Mesodermal cell (in vitro differentiated cells): ENCODE measurements at regions not wholly inside any gene's neighbourhood (a gene's known extent, or its start where the extent isn't known, plus 50 kb on each side); places are given as distances from the start of the nearest gene placed in this dataset.

ENCODE experiments used
- H3K27ac ChIP-seq: 2 replicates; pipeline ENCODE4 v1.7.0; 2013; ENCODE audit warnings: mild to moderate bottlenecking, low read depth, low read length, moderate library complexity; ENCODE audit not compliant: severe bottlenecking
- H3K36me3 ChIP-seq: 2 replicates; pipeline ENCODE4 v1.7.1; 2013; ENCODE audit warnings: mild to moderate bottlenecking, low read length, moderate library complexity; ENCODE audit not compliant: control insufficient read depth, insufficient read depth
- H3K4me1 ChIP-seq: one replicate; pipeline ENCODE4 v1.7.1; 2013; ENCODE audit warnings: mild to moderate bottlenecking, low read length; ENCODE audit not compliant: insufficient read depth, control insufficient read depth, poor library complexity, severe bottlenecking
- H3K4me3 ChIP-seq: 2 replicates; pipeline ENCODE4 v1.7.0; 2013; ENCODE audit warnings: low read length, control low read depth, mild to moderate bottlenecking; ENCODE audit not compliant: insufficient read depth, poor library complexity, severe bottlenecking; ENCODE audit errors: extremely low read depth
- H3K9me3 ChIP-seq: 2 replicates; pipeline ENCODE4 v1.7.1; 2013; ENCODE audit warnings: mild to moderate bottlenecking, low read length, moderate library complexity; ENCODE audit not compliant: control insufficient read depth
- WGBS, 2 experiments: methylation state at CpG; one replicate each; pipeline ENCODE4 v1.1.5; 2013; ENCODE audit warnings: missing lambda C conversion rate in 2 of 2; ENCODE audit not compliant: insufficient coverage in 2 of 2; 5-methylcytosine and 5-hydroxymethylcytosine counted together

DNA sequence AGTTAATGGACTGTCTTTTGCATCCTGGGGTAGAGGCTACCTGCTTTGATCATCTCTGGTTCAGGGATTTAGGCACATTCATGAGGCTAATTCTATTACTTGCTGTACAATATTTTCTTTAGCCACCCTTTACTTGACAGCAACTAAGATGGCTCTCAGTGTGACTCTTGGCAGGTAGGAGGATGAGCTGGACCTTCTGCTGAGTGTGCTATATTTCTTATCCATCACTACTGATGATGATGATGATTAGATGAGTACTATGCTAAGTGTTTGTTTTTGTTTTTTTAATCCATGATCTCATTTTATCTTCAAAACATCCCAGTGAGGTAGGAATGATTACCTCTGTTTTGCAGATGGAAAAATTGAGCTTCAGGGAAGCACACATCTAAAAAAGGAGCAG lies 152.8 kb upstream of the WSCD2 start:
- H3K36me3 ChIP-seq = no peaks in the 10 kb centered on the region
- H3K4me3 ChIP-seq = no peak overlapping the region
- no peaks in the 10 kb centered on the region for H3K4me1 ChIP-seq
- no peaks in the 10 kb centered on the region for H3K9me3 ChIP-seq
- H3K27ac ChIP-seq = no peak overlapping the region

- H3K36me3 ChIP-seq = no peaks in the 10 kb centered on the region
- 78 to 83% methylated on average over 3 to 5 of the region's 5 CpGs for WGBS, 2 experiments
- H3K9me3 ChIP-seq = no peaks in the 10 kb centered on the region
- H3K4me3 ChIP-seq = no peak overlapping the region
- no peak overlapping the region for H3K27ac ChIP-seq
- H3K4me1 ChIP-seq = no peaks in the 10 kb centered on the region
Observed at GRCh38 chr12:107978201-107978600, 150.9 kb upstream of the WSCD2 start.

GRCh38 chr12:107978641-107979040 lies 150.4 kb upstream of the WSCD2 start:
- Histone ChIP-seq H3K4me3 (no peak overlapping the region), H3K36me3 (no peaks in the 10 kb centered on the region), H3K4me1 (no peaks in the 10 kb centered on the region), H3K9me3 (no peaks in the 10 kb centered on the region), H3K27ac (no peak overlapping the region)
- 79 to 81% methylated on average over 3 to 4 of the region's 4 CpGs for WGBS, 2 experiments

DNA sequence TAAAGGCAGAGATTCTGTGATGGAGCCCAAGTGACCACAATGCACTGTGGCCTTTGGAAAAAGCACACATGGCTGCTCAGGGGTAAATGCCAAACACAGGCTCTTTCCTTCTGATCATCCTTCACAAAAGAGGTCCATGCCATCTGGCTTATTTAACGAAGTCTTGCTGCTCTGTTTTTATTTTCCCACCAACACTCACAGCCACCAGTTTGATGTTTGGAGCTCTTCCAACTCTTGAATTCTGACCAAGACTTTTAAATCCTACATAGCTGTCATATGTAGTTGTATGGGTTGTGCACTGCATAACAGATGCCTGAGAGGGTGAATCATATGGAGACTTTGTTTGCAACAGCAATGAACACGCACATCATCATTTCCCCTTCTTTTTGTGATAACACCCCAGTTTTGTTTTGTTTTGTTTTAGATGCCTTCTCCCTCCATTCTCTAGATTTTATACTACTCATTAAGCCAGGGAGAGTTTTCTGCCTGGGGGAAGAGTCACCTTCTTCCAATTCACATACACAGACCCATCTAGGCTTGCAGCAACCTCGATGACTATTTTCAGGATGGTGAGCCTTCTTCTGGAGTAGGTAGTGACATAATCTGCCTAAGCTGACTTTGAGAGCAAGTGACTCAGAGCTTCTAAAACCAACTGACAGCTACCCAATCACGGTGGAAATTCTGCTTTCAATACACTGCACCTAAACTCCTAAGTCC lies 145.2 kb upstream of the WSCD2 start:
- no peaks in the 10 kb centered on the region for H3K4me1 ChIP-seq
- WGBS, 2 experiments = 55 to 64% methylated on average over 1 to 2 of the region's 4 CpGs
- no peak overlapping the region for H3K4me3 ChIP-seq
- no peaks in the 10 kb centered on the region for H3K36me3 ChIP-seq
- H3K9me3 ChIP-seq = no peaks in the 10 kb centered on the region
- no peak overlapping the region for H3K27ac ChIP-seq

DNA sequence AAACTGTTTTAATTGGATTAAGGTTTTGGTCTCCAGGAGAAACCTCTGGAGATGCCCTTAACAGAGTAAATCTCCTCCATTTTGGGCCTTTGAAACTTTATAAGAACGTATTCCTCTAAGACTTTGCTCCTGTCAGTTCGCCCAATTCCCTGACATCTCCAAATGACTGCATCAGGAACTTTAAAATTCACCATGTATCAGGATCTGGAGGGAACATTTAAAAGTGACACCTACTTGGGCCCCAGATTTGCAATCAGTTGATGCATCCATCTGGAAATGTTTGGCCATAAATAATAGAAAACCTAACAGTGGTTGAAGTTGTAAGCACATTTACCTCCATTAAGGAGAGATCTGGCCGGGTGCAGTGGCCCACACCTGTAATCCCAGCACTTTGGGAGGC lies 144.1 kb upstream of the WSCD2 start:
- H3K36me3 ChIP-seq = no peaks in the 10 kb centered on the region
- no peaks in the 10 kb centered on the region for H3K4me1 ChIP-seq
- no peaks in the 10 kb centered on the region for H3K9me3 ChIP-seq
- H3K27ac ChIP-seq = no peak overlapping the region
- WGBS, 2 experiments = 83 to 88% methylated on average over 1 to 2 of the region's 3 CpGs
- H3K4me3 ChIP-seq = no peak overlapping the region

GRCh38 chr12:107986183-107986582 lies 142.9 kb upstream of the WSCD2 start:
- Histone ChIP-seq H3K27ac (no peak overlapping the region), H3K9me3 (no peaks in the 10 kb centered on the region), H3K36me3 (no peaks in the 10 kb centered on the region), H3K4me3 (no peak overlapping the region), H3K4me1 (no peaks in the 10 kb centered on the region)
- no CpG with 5 or more reads among the region's 1 CpG for WGBS, 2 experiments

- 5 to 11% methylated on average over 2 of the region's 2 CpGs for WGBS, 2 experiments
- Histone ChIP-seq H3K4me1 (no peaks in the 10 kb centered on the region), H3K27ac (no peak overlapping the region), H3K9me3 (no peaks in the 10 kb centered on the region), H3K4me3 (no peak overlapping the region), H3K36me3 (no peaks in the 10 kb centered on the region)
Observed at GRCh38 chr12:107990325-107990724, 138.8 kb upstream of the WSCD2 start.

DNA sequence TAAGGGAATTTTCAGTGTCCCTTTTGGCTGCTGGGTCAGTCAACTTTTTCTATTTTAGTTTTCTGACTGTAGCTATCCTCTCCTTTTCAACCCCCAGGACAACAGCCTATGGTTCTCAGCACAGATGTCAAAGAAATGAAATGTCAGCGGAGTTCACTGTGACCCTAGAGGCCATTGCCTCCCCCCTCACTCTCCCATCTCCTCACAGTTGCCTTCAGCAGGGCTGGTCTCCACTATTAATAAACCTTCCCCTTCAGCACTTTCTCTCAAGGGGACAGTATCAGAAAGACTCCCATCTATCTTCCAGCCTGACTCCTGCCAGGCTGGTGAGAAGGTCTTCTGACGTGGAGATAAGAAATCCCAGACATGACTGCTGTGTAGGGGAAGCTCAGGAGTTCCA lies 137.1 kb upstream of the WSCD2 start:
- Histone ChIP-seq H3K36me3 (no peaks in the 10 kb centered on the region), H3K9me3 (no peaks in the 10 kb centered on the region), H3K27ac (no peak overlapping the region), H3K4me3 (no peak overlapping the region), H3K4me1 (no peaks in the 10 kb centered on the region)
- 60% methylated on average over 2 of the region's 2 CpGs; no CpG with 5 or more reads in 1 of the 2 experiments for WGBS, 2 experiments

DNA sequence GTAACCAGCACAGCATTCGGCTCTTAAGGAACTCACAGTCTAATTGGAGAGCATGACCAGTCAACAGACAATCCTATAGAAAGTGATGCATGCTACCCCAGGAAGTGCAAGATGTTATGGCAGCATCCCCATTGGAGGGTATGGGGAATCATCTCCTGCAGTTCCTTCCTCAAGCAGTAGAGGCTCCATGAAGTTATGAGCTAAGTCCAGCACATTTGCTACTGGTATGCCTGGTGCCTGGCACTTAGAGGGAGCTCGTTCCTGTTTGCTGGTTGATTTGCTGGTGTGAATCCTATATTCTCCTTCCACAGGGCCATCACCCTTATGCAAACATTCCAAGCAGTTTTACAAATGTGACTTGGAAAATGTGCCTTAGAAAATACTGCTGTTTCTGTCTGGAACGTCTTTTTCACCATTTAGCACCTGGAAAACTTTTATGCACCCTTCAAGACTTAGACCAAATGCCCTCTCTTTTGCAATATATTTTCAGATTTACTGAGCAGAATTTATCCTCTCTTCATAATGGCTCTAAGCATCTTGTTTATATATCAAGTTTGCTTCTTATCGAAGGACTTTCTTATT lies 136.1 kb upstream of the WSCD2 start:
- 33 to 43% methylated on average over 1 to 2 of the region's 4 CpGs for WGBS, 2 experiments
- no peaks in the 10 kb centered on the region for H3K36me3 ChIP-seq
- no peak overlapping the region for H3K27ac ChIP-seq
- no peaks in the 10 kb centered on the region for H3K9me3 ChIP-seq
- no peaks in the 10 kb centered on the region for H3K4me1 ChIP-seq
- no peak overlapping the region for H3K4me3 ChIP-seq

GRCh38 chr12:107998863-107999262 lies 130.2 kb upstream of the WSCD2 start:
- WGBS, 2 experiments = 71% methylated on average over 1 of the region's 4 CpGs; no CpG with 5 or more reads in 1 of the 2 experiments
- no peaks in the 10 kb centered on the region for H3K36me3 ChIP-seq
- H3K9me3 ChIP-seq = no peaks in the 10 kb centered on the region
- no peaks in the 10 kb centered on the region for H3K4me1 ChIP-seq
- no peak overlapping the region for H3K4me3 ChIP-seq
- no peak overlapping the region for H3K27ac ChIP-seq

DNA sequence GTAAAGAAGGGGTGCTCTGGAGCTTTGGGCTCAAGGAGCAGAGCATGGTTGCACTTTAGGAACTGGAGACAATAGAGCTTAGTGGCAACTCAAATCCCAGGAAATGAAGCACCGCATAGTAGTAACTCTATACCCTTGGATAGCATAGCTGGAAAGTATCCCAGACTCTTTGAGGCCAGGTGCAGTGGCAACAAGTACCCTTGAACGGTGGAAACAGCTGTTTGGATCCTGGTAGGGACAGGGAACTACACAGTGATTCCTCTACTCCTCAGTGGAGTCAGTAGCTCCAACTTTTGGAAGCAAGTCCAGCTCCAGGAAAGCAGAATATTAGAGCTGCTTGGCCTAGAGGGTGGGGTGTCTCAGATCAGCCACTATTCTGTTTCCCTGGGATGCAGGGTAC lies 129.0 kb upstream of the WSCD2 start:
- WGBS, 2 experiments = 60 to 100% methylated on average over 1 to 2 of the region's 2 CpGs
- H3K4me3 ChIP-seq = no peak overlapping the region
- no peaks in the 10 kb centered on the region for H3K4me1 ChIP-seq
- no peaks in the 10 kb centered on the region for H3K36me3 ChIP-seq
- H3K27ac ChIP-seq = no peak overlapping the region
- no peaks in the 10 kb centered on the region for H3K9me3 ChIP-seq
